MM.1S (cell line): ENCODE measurements at regions not wholly inside any gene's neighbourhood (a gene's known extent, or its start where the extent isn't known, plus 50 kb on each side); places are given as distances from the start of the nearest gene placed in this dataset.

ENCODE experiments used
- DNase-seq: peaks from one replicate; pipeline ENCODE4 v3.0.0-alpha.2; 2015
- H2AFZ ChIP-seq: fragments of 300-600 bp; sonication (generic); 2 replicates; pipeline ENCODE4 v1.6.0; 2016; ENCODE audit warnings: antibody characterized with exemption, low read length
- H3F3A ChIP-seq: fragments of 300-600 bp; sonication (generic); 2 replicates; pipeline ENCODE4 v1.6.1; 2016; ENCODE audit warnings: mild to moderate bottlenecking, antibody characterized with exemption, low read length, moderate library complexity, mixed read lengths; ENCODE audit not compliant: insufficient read depth
- H3K27ac ChIP-seq: fragments of 300-600 bp; sonication (generic); 2 replicates; pipeline ENCODE4 v1.5.1; 2016; ENCODE audit warnings: mild to moderate bottlenecking, low read length
- H3K27me3 ChIP-seq: fragments of 300-600 bp; sonication (generic); replicated peaks from 2 replicates; pipeline ENCODE4 v1.6.0; 2016; ENCODE audit warnings: low read length; ENCODE audit not compliant: insufficient read depth
- H3K36me3 ChIP-seq: fragments of 300-600 bp; sonication (generic); replicated peaks from 2 replicates; pipeline ENCODE4 v1.6.1; 2016; ENCODE audit warnings: mild to moderate bottlenecking, low read length, mixed read lengths; ENCODE audit not compliant: insufficient read depth
- H3K4me1 ChIP-seq: fragments of 300-600 bp; sonication (generic); 2 replicates; pipeline ENCODE4 v1.6.1; 2016; ENCODE audit warnings: low read length, mixed read lengths
- H3K4me2 ChIP-seq: fragments of 300-600 bp; sonication (generic); 2 replicates; pipeline ENCODE4 v1.6.0; 2016; ENCODE audit warnings: low read depth, low read length
- H3K4me3 ChIP-seq: fragments of 300-600 bp; sonication (generic); 2 replicates; pipeline ENCODE4 v1.5.1; 2016; ENCODE audit warnings: low read length, mixed read lengths
- H3K79me2 ChIP-seq: fragments of 300-600 bp; sonication (generic); 2 replicates; pipeline ENCODE4 v1.6.1; 2016; ENCODE audit warnings: mixed run types, low read length, mixed read lengths
- H3K9ac ChIP-seq: fragments of 300-600 bp; sonication (generic); 2 replicates; pipeline ENCODE4 v1.6.1; 2016; ENCODE audit warnings: low read length, mixed read lengths
- H3K9me2 ChIP-seq: fragments of 300-600 bp; sonication (generic); replicated peaks from 2 replicates; pipeline ENCODE4 v1.6.1; 2016; ENCODE audit warnings: mild to moderate bottlenecking, low read length, mixed read lengths; ENCODE audit not compliant: insufficient read depth
- H3K9me3 ChIP-seq: fragments of 300-600 bp; sonication (generic); replicated peaks from 2 replicates; pipeline ENCODE4 v1.6.1; 2016; ENCODE audit warnings: mild to moderate bottlenecking, low read length, mixed read lengths; ENCODE audit not compliant: insufficient read depth
- H4K20me1 ChIP-seq: fragments of 300-600 bp; sonication (generic); 2 replicates; pipeline ENCODE4 v1.6.1; 2016; ENCODE audit warnings: mild to moderate bottlenecking, low read length, moderate library complexity, mixed read lengths; ENCODE audit not compliant: insufficient read depth
- EZH2 ChIP-seq: fragments of 300-600 bp; sonication (generic); optimal IDR thresholded peaks from 2 replicates; pipeline ENCODE3; 2017; ENCODE audit warnings: low read depth, mild to moderate bottlenecking, antibody characterized with exemption, low read length, mixed read lengths
- EZH2phosphoT487 ChIP-seq: fragments of 300-600 bp; sonication (generic); IDR thresholded peaks from 2 replicates; pipeline ENCODE4 v1.6.1; 2018; ENCODE audit warnings: antibody characterized with exemption, low read length
- TF ChIP-seq, protein P1 (sequence below): fragments of 300-600 bp; sonication (generic); IDR thresholded peaks from 2 replicates; pipeline ENCODE4 v1.5.1; 2016; ENCODE audit warnings: antibody characterized with exemption, low read length, mixed read lengths

DNA sequence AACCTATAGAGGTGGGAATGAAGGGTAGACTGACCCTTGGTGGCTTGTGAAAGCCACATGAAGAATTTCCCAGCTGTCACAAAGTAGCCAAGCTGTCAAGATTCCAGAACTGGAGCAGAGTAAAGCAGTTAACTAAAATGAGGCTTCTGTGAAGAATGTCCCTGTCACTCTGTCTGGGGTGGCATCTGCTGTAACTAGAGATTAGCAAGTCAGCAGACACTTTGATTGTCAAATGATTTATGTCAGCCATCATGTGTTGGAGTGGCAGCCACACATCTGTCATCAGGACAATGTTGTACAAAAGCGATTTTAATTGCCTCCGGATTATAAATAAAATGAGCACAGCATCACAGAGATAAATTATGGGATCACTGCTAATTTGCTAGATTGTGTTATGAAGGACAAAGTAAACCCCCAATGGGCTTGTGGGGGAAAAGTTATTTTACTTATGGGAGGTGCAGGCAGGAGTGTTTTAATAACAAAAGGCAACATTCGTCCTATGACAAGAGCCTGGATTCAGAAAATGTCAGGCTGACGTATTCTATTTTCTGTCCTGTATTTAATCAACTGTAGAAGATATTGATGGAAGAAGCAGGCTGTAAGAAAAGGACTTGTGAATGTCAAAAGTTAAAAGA, 270.9 kb downstream of the FAM181B start:
- Histone ChIP-seq H2AFZ (no peak overlapping the region), H3K9me2 (no peaks in the 10 kb centered on the region), H3K4me2 (no peak overlapping the region), H3K36me3 (no peaks in the 10 kb centered on the region), H3K4me1 (no peaks in the 10 kb centered on the region), H3F3A (no peaks in the 10 kb centered on the region), H3K79me2 (no peaks in the 10 kb centered on the region), H3K4me3 (no peak overlapping the region), H3K27ac (no peak overlapping the region), H3K9me3 (no peaks in the 10 kb centered on the region), H3K9ac (no peak overlapping the region), H4K20me1 (no peaks in the 10 kb centered on the region), H3K27me3 (no peaks in the 10 kb centered on the region)
- TF ChIP-seq EZH2phosphoT487 (no peak), EZH2 (no peak)
- TF ChIP-seq, protein P1, sequence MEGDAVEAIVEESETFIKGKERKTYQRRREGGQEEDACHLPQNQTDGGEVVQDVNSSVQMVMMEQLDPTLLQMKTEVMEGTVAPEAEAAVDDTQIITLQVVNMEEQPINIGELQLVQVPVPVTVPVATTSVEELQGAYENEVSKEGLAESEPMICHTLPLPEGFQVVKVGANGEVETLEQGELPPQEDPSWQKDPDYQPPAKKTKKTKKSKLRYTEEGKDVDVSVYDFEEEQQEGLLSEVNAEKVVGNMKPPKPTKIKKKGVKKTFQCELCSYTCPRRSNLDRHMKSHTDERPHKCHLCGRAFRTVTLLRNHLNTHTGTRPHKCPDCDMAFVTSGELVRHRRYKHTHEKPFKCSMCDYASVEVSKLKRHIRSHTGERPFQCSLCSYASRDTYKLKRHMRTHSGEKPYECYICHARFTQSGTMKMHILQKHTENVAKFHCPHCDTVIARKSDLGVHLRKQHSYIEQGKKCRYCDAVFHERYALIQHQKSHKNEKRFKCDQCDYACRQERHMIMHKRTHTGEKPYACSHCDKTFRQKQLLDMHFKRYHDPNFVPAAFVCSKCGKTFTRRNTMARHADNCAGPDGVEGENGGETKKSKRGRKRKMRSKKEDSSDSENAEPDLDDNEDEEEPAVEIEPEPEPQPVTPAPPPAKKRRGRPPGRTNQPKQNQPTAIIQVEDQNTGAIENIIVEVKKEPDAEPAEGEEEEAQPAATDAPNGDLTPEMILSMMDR, result no peak
- DNase-seq, result no peak

DNA sequence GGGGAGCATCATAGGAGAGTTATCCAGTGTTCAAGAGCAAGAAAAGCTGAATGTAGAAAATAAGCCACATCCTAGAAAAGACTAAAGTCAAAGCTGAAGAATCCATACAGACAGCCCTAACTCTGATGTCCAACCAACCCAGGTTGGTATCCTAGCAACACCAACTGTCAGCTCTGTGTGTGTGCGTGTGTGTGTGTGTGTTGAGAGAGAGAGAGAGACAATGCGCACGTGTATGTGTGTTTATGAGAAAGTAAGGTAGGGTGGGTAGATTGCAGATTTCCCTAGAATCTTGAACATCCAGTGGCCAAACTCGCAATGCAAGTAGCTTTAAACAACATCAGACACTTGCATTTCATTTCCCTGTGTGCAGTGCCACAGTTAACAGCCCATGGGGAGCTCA, 274.9 kb downstream of the FAM181B start:
- no peak for DNase-seq
- Histone ChIP-seq H3K9me2 (no peaks in the 10 kb centered on the region), H3K4me1 (no peaks in the 10 kb centered on the region), H3K27ac (no peak overlapping the region), H2AFZ (no peak overlapping the region), H3K4me3 (no peak overlapping the region), H3F3A (no peaks in the 10 kb centered on the region), H3K4me2 (no peak overlapping the region), H3K9ac (no peak overlapping the region), H3K9me3 (no peaks in the 10 kb centered on the region), H3K36me3 (no peaks in the 10 kb centered on the region), H3K27me3 (no peaks in the 10 kb centered on the region), H3K79me2 (no peaks in the 10 kb centered on the region), H4K20me1 (no peaks in the 10 kb centered on the region)
- TF ChIP-seq EZH2phosphoT487 (no peak), EZH2 (no peak)
- TF ChIP-seq, protein P1, result no peak

GRCh38 chr11:82458147-82458546, 275.5 kb downstream of the FAM181B start:
- Histone ChIP-seq H3F3A (no peaks in the 10 kb centered on the region), H3K9ac (no peak overlapping the region), H3K27me3 (no peaks in the 10 kb centered on the region), H2AFZ (no peak overlapping the region), H3K9me3 (no peaks in the 10 kb centered on the region), H3K36me3 (no peaks in the 10 kb centered on the region), H3K79me2 (no peaks in the 10 kb centered on the region), H3K4me1 (no peaks in the 10 kb centered on the region), H3K4me3 (no peak overlapping the region), H3K9me2 (no peaks in the 10 kb centered on the region), H3K27ac (no peak overlapping the region), H3K4me2 (no peak overlapping the region), H4K20me1 (no peaks in the 10 kb centered on the region)
- no peak for DNase-seq
- TF ChIP-seq, protein P1, result no peak
- TF ChIP-seq EZH2 (no peak), EZH2phosphoT487 (no peak)
